Tibial nerve (tissue), 4 donors: ENCODE measurements at regions not wholly inside any gene's neighbourhood (a gene's known extent, or its start where the extent isn't known, plus 50 kb on each side); places are given as distances from the start of the nearest gene placed in this dataset.

Experiments
- DNase-seq, 2 donors: peaks; one replicate each; pipeline ENCODE4 v3.0.0-alpha.2; 2019; ENCODE audit warnings: low spot score in 2 of 2
- H3K27ac ChIP-seq, 4 donors: fragments of 200-600 bp; sonication (generic) in 3 of 4; one replicate each; pipeline ENCODE4 v1.5.1; 2017 to 2019; ENCODE audit warnings: mild to moderate bottlenecking in 1 of 4
- H3K27me3 ChIP-seq, 2 donors: fragments of 200-600 bp; sonication (generic) in 1 of 2; one replicate each; pipeline versions ENCODE4 v1.5.1 to v1.6.0; 2017 to 2019
- H3K36me3 ChIP-seq, 3 donors: fragments of 200-600 bp; sonication (generic); one replicate each; pipeline ENCODE4 v1.5.1; 2018 to 2019
- H3K4me1 ChIP-seq, 4 donors: fragments of 200-600 bp; sonication (generic) in 3 of 4; one replicate each; pipeline ENCODE4 v1.5.1; 2017 to 2019
- H3K4me3 ChIP-seq, 4 donors: fragments of 200-600 bp; sonication (generic) in 3 of 4; one replicate each; pipeline ENCODE4 v1.5.1; 2017 to 2019; ENCODE audit warnings: mild to moderate bottlenecking in 1 of 4, moderate library complexity in 1 of 4
- H3K9me3 ChIP-seq, 4 donors: fragments of 200-600 bp; sonication (generic) in 3 of 4; one replicate each; pipeline ENCODE4 v1.5.1; 2017 to 2019
- CTCF ChIP-seq, 5 experiments: fragments of 200-600 bp in 3 of 5; fragments of 450-650 bp in 2 of 5; sonication (generic) in 3 of 5; IDR thresholded peaks; one replicate each; pipeline ENCODE4 v1.5.1; 2016 to 2019; ENCODE audit warnings: antibody characterized with exemption in 5 of 5, mild to moderate bottlenecking in 3 of 5, moderate library complexity in 2 of 5
- EP300 ChIP-seq, 2 donors: sonication (generic); formaldehyde crosslinking; IDR thresholded peaks; one replicate each; pipeline ENCODE4 v1.6.1; 2017; ENCODE audit warnings: antibody characterized with exemption in 2 of 2, mild to moderate bottlenecking in 1 of 2
- POLR2A ChIP-seq, 2 donors: fragments of 450-650 bp; IDR thresholded peaks; one replicate each; pipeline ENCODE4 v1.6.1; 2017; ENCODE audit warnings: antibody characterized with exemption in 2 of 2, mild to moderate bottlenecking in 2 of 2, moderate library complexity in 2 of 2
- WGBS, 2 donors: methylation state at CpG; one replicate each; pipeline ENCODE4 v1.1.5; 2018; 5-methylcytosine and 5-hydroxymethylcytosine counted together

- no peaks in the 10 kb centered on the region for H3K27me3 ChIP-seq
- no peak for DNase-seq
- peak overlapping the region in 2 of 4 donors; percentile 40 to 59 for H3K27ac ChIP-seq
- H3K4me3 ChIP-seq, result no peak overlapping the region
- WGBS, 2 donors, result 85 to 95% methylated on average over 3 of the region's 3 CpGs
- H3K9me3 ChIP-seq, result no peaks in the 10 kb centered on the region
- peaks cover 0 to 48% (median 8%) of the 10 kb centered on the region in 4 donors for H3K4me1 ChIP-seq
- TF ChIP-seq CTCF (IDR thresholded peaks at IDR 0.05) (no peak), EP300 (IDR thresholded peaks at IDR 0.05) (no peak), POLR2A (IDR thresholded peaks at IDR 0.05) (no peak)
- no peaks in the 10 kb centered on the region for H3K36me3 ChIP-seq
Observed at GRCh38 chr2:21253311-21254027, 129.7 kb downstream of the TDRD15 start.

- Histone ChIP-seq H3K27me3 (no peaks in the 10 kb centered on the region), H3K4me1 (peaks cover 0 to 48% (median 8%) of the 10 kb centered on the region in 4 donors), H3K27ac (peak overlapping the region in 3 of 4 donors; percentile 40 to 59 (median 43)), H3K36me3 (no peaks in the 10 kb centered on the region), H3K9me3 (no peaks in the 10 kb centered on the region), H3K4me3 (no peak overlapping the region)
- TF ChIP-seq POLR2A (IDR thresholded peaks at IDR 0.05), result no peak
- TF ChIP-seq CTCF (IDR thresholded peaks at IDR 0.05), result no peak
- TF ChIP-seq EP300 (IDR thresholded peaks at IDR 0.05), result no peak
- no peak for DNase-seq
- 50 to 59% methylated on average over 6 of the region's 6 CpGs for WGBS, 2 donors
Observed at GRCh38 chr2:21254170-21254965, 130.6 kb downstream of the TDRD15 start.

GRCh38 chr2:21256006-21256405 lies 132.2 kb downstream of the TDRD15 start:
- 13 to 20% methylated on average over 5 of the region's 5 CpGs for WGBS, 2 donors
- no peaks in the 10 kb centered on the region for H3K9me3 ChIP-seq
- H3K4me1 ChIP-seq, result peaks cover 0 to 48% (median 8%) of the 10 kb centered on the region in 4 donors
- peak in 1 of 2 donors; percentile 81 for TF ChIP-seq EP300 (IDR thresholded peaks at IDR 0.05)
- no peak for TF ChIP-seq POLR2A (IDR thresholded peaks at IDR 0.05)
- no peaks in the 10 kb centered on the region for H3K27me3 ChIP-seq
- DNase-seq, result peak; percentile 20 to 73
- H3K4me3 ChIP-seq, result no peak overlapping the region
- H3K27ac ChIP-seq, result peak overlapping the region in 2 of 4 donors; percentile 40 to 59
- no peaks in the 10 kb centered on the region for H3K36me3 ChIP-seq

GRCh38 chr2:21257621-21258020 lies 133.9 kb downstream of the TDRD15 start:
- WGBS, 2 donors, result 73 to 78% methylated on average over 2 of the region's 2 CpGs
- DNase-seq, result no peak

GRCh38 chr2:21258082-21258481 lies 134.3 kb downstream of the TDRD15 start:
- Histone ChIP-seq H3K36me3 (no peaks in the 10 kb centered on the region), H3K27me3 (no peaks in the 10 kb centered on the region), H3K27ac (no peak overlapping the region), H3K4me3 (no peak overlapping the region), H3K9me3 (no peaks in the 10 kb centered on the region), H3K4me1 (peaks cover 0 to 42% (median 8%) of the 10 kb centered on the region in 4 donors)
- 55 to 67% methylated on average over 4 of the region's 4 CpGs for WGBS, 2 donors
- no peak for TF ChIP-seq CTCF (IDR thresholded peaks at IDR 0.05)
- TF ChIP-seq EP300 (IDR thresholded peaks at IDR 0.05), result no peak
- no peak for TF ChIP-seq POLR2A (IDR thresholded peaks at IDR 0.05)
- DNase-seq, result no peak

More at GRCh38 chr2:21257621-21258020, 133.9 kb downstream of the TDRD15 start:
- H3K36me3 ChIP-seq, result no peaks in the 10 kb centered on the region
- H3K4me1 ChIP-seq, result peaks cover 0 to 41% (median 8%) of the 10 kb centered on the region in 4 donors
- TF ChIP-seq POLR2A (IDR thresholded peaks at IDR 0.05) (no peak), EP300 (IDR thresholded peaks at IDR 0.05) (no peak), CTCF (IDR thresholded peaks at IDR 0.05) (no peak)
- H3K27ac ChIP-seq, result no peak overlapping the region
- no peak overlapping the region for H3K4me3 ChIP-seq
- no peaks in the 10 kb centered on the region for H3K9me3 ChIP-seq
- H3K27me3 ChIP-seq, result no peaks in the 10 kb centered on the region
